Kidney epithelial cell (primary cell): ENCODE measurements at regions not wholly inside any gene's neighbourhood (a gene's known extent, or its start where the extent isn't known, plus 50 kb on each side); places are given as distances from the start of the nearest gene placed in this dataset.

Source experiments
- DNase-seq: peaks from one replicate; pipeline ENCODE4 v3.0.0-alpha.2; 2010; ENCODE audit warnings: low read depth
- H3K27me3 ChIP-seq: 2 replicates; pipeline ENCODE4 v1.6.0; 2011; ENCODE audit warnings: low read length; ENCODE audit not compliant: control insufficient read depth, insufficient read depth
- H3K36me3 ChIP-seq: 2 replicates; pipeline ENCODE4 v1.5.1; 2011; ENCODE audit warnings: low read length; ENCODE audit not compliant: control insufficient read depth, insufficient read depth
- H3K4me3 ChIP-seq: 2 replicates; pipeline ENCODE4 v1.5.1; 2011; ENCODE audit warnings: low read depth, mild to moderate bottlenecking, control low read depth, low read length
- TF ChIP-seq, protein P1 (sequence below): IDR thresholded peaks from 2 replicates; pipeline ENCODE4 v1.5.1; 2011; ENCODE audit warnings: mild to moderate bottlenecking, moderate library complexity, low read length, control low read depth, inconsistent platforms; ENCODE audit not compliant: insufficient read depth, poor library complexity, severe bottlenecking

DNA sequence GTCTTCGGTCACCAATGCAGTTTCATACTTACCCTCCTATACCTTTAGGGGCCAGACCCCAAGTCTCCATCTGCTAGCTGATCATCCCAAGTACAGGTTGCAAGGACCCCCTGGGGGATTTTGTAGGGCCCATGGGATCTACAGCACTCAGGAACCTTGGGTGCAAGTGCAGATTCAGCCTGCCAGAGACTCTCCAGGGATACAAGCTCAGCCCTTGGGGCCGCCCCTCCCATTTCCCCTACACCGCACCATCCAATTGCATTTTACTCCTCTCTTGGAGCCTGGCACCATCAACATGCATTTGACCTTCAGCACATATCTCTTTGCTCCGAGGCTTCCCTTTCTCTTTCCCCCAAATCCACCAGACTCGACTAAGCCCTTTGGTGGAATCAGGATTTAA is 154.7 kb upstream of the ZNF536 start:
- peaks cover 2% of the 10 kb centered on the region for H3K27me3 ChIP-seq
- TF ChIP-seq, protein P1, sequence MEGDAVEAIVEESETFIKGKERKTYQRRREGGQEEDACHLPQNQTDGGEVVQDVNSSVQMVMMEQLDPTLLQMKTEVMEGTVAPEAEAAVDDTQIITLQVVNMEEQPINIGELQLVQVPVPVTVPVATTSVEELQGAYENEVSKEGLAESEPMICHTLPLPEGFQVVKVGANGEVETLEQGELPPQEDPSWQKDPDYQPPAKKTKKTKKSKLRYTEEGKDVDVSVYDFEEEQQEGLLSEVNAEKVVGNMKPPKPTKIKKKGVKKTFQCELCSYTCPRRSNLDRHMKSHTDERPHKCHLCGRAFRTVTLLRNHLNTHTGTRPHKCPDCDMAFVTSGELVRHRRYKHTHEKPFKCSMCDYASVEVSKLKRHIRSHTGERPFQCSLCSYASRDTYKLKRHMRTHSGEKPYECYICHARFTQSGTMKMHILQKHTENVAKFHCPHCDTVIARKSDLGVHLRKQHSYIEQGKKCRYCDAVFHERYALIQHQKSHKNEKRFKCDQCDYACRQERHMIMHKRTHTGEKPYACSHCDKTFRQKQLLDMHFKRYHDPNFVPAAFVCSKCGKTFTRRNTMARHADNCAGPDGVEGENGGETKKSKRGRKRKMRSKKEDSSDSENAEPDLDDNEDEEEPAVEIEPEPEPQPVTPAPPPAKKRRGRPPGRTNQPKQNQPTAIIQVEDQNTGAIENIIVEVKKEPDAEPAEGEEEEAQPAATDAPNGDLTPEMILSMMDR: no peak
- no peak for DNase-seq
- H3K4me3 ChIP-seq: no peak overlapping the region
- no peaks in the 10 kb centered on the region for H3K36me3 ChIP-seq

DNA sequence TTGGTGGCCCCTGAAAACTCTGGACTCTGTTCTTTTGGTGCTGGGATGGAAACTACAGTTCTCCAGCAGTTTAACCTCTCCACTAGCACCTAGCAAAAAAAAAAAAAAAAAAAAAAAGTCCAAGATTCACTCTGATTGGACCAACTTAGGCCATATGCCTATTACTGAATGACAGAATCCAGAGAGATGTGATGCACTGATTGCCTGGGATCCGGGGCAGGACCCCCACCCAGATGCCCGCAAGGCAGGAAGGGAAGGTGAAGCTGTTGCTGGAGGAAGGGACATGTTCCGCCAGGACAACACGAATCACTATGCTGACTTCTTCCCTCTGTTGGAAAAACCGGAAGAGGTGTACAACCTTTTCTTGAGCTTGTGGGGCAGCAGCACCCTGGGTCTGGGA is 152.5 kb upstream of the ZNF536 start:
- H3K36me3 ChIP-seq: no peaks in the 10 kb centered on the region
- DNase-seq: no peak
- H3K27me3 ChIP-seq: peaks cover 19% of the 10 kb centered on the region
- TF ChIP-seq, protein P1: no peak
- H3K4me3 ChIP-seq: no peak overlapping the region

DNA sequence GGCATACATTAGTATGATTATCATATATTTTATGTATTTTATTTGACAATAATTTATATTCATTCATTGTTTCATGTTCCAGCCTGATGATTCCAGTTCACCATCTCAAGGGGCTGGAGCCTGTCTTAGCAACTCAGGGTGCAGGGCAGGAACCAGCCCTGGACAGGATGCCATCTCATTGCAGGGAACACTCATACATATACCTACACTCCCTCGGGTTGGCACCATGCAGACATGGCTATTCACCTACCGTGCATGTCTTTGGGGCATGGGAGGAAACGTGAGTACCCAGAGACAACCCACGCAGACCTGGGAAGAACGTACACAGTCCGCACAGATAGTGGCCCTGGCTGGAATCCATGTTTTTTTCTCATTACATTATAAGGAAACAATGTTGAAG is 151.0 kb upstream of the ZNF536 start:
- TF ChIP-seq, protein P1: no peak
- DNase-seq: no peak
- no peak overlapping the region for H3K4me3 ChIP-seq

DNA sequence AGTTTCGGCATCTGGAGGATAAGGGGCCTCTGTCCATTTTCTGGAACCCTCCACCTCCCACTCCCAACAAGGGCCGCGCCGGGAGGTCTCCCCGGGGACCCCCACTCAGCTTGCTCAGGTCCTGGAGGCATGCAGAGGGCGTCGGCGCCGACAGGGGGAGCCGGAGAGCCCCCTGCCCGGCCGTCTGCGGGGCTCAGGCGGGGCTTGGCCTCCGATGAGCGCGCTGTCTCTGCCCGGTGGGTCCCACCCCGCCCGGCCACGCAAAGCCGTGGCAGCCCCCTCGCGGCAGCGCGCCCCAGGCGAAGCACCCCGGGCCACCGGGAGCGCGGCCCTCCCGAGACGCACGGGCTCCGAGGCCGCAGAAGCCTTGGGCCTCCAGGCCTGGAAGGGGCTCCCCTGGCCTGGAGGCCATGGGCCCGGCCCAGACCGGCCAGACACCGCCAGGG is 149.7 kb upstream of the ZNF536 start:
- Histone ChIP-seq H3K27me3 (peaks cover 43% of the 10 kb centered on the region), H3K36me3 (no peaks in the 10 kb centered on the region), H3K4me3 (no peak overlapping the region)
- no peak for DNase-seq
- TF ChIP-seq, protein P1: peak; percentile 71

More for the DNA sequence above, 151.0 kb upstream of the ZNF536 start:
- H3K36me3 ChIP-seq: no peaks in the 10 kb centered on the region
- peaks cover 31% of the 10 kb centered on the region for H3K27me3 ChIP-seq

DNA sequence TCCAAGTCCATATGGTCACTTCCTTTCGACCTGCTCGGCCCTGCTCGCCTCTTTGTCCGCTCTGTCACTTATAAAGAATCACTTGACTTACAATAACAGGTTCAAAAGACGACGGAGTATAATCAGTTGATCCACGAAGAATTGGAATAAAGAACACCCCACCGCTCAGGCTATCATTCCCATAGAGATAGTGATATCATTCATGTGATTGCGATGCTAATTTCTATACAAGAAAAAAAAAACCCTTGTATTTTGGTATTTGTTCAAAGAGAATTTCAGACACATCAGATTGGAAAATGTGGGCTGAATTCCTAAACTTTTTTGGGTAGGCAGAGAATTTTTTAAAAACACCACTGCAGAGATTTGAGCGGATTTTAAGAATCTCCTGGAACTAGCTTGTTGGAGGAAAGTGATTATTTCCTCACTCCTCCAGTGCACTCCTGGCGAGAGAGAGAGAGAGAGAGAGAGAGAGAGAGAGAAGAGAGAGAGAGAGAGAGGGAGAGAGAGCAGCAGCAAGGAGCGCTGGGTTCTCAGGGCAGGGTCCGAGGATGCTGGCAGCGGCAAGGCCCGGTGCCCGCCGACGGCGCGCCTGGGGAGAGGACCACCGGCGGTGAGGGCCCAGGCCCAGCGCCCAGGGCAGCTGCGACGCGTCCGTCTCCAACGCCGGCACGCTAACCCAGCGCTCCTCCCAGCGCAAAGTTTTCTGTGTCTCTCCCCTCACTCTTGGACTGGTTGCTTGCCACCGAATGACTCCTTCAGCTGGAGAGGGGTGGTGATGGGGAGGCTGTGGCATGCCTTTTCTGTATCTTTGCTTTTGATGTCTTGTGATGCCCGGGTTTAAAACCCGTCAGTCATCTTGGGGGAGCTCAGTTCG is 149.0 kb upstream of the ZNF536 start:
- no peak overlapping the region for H3K4me3 ChIP-seq
- H3K36me3 ChIP-seq: no peaks in the 10 kb centered on the region
- TF ChIP-seq, protein P1: no peak
- H3K27me3 ChIP-seq: peaks cover 49% of the 10 kb centered on the region
- DNase-seq: no peak
